ENCODE measurements at regions not wholly inside any gene's neighbourhood (a gene's known extent, or its start where the extent isn't known, plus 50 kb on each side); places are given as distances from the start of the nearest gene placed in this dataset.

- TF ChIP-seq POLR2AphosphoS5 (IDR thresholded peaks at IDR 0.05) (no peak), CTCF (IDR thresholded peaks at IDR 0.05) (no peak), POLR2A (IDR thresholded peaks at IDR 0.05) (no peak)
Observed at GRCh38 chr5:28404363-28405071, 1366.1 kb upstream of the CDH9 start.

Measured in prostate gland (tissue), 2 donors.